LNCAP (cell line): ENCODE measurements at regions not wholly inside any gene's neighbourhood (a gene's known extent, or its start where the extent isn't known, plus 50 kb on each side); places are given as distances from the start of the nearest gene placed in this dataset.

Experiments used
- TF ChIP-seq, protein P1 (sequence below): fragments of 450-650 bp; IDR thresholded peaks from 2 replicates; pipeline ENCODE4 v1.5.1; 2017; ENCODE audit warnings: mild to moderate bottlenecking

DNA sequence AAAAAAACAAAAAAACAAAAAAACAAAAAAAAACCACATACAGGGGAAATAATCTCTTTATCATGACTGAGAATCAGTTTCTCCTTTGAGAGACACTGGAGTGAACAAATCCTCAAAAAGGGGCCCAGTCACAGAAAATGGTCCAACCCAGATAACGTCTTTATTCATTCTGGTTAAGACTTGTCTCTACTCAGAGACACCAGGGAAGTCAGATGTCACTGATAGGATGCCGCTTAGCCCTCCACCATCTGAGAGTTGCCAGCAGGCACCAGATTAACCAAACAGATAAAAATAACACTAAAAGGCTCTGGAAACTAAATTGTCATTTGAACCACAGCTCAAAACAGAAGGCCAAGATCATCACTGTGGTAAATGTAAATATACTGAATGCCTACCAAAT is 1163.4 kb upstream of the ATXN8OS start:
- TF ChIP-seq, protein P1, sequence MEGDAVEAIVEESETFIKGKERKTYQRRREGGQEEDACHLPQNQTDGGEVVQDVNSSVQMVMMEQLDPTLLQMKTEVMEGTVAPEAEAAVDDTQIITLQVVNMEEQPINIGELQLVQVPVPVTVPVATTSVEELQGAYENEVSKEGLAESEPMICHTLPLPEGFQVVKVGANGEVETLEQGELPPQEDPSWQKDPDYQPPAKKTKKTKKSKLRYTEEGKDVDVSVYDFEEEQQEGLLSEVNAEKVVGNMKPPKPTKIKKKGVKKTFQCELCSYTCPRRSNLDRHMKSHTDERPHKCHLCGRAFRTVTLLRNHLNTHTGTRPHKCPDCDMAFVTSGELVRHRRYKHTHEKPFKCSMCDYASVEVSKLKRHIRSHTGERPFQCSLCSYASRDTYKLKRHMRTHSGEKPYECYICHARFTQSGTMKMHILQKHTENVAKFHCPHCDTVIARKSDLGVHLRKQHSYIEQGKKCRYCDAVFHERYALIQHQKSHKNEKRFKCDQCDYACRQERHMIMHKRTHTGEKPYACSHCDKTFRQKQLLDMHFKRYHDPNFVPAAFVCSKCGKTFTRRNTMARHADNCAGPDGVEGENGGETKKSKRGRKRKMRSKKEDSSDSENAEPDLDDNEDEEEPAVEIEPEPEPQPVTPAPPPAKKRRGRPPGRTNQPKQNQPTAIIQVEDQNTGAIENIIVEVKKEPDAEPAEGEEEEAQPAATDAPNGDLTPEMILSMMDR = no peak

DNA sequence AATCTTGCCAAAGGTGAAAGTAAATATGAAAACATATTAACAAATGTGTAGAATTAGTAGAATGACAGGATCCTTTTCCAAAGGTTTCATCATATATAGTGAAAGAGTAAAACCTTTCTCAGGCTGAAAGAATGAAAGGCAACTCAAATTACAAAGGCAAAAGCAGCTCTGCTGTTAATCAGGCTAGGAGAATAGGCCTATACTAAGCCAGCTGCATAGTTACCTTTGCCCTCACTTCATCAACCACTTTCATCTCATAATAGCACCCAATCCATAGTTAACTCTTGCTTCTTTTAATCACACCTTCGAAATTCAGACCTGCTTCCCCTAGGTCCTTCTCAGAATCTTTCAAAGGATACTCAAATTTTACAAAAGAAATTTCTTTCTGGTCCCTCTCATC is 1167.6 kb upstream of the ATXN8OS start:
- TF ChIP-seq, protein P1 = no peak

GRCh38 chr13:68938639-68939038 is 1169.0 kb upstream of the ATXN8OS start:
- TF ChIP-seq, protein P1 = no peak

- TF ChIP-seq, protein P1 = no peak
These were observed 1178.4 kb upstream of the ATXN8OS start for GRCh38 chr13:68929075-68929745.

- TF ChIP-seq, protein P1 = peak; percentile 37; the same call in 1 of the 2 replicates
These were observed 1180.1 kb upstream of the ATXN8OS start for GRCh38 chr13:68927387-68928026.

DNA sequence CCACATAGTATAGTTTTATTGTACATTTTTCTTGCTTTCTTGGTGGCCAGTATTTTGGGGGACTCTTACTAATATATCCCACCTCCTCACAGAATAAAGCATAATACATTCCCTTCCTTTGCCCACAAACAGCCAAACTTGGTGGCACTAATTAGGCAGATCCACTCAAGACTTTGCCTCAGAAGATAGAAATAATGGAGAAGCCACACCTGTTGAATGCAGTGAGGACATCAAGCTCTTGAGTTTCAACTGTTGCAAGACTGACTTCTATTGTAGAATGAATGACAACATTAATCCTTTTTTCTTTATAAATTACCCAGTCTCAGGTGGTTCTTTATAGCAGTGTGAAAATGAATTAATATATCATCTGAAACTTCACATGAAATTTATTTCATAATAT is 1183.6 kb upstream of the ATXN8OS start:
- TF ChIP-seq, protein P1 = no peak

GRCh38 chr13:68908879-68909278 is 1198.7 kb upstream of the ATXN8OS start:
- TF ChIP-seq, protein P1 = no peak
